ENCODE measurements at regions not wholly inside any gene's neighbourhood (a gene's known extent, or its start where the extent isn't known, plus 50 kb on each side); places are given as distances from the start of the nearest gene placed in this dataset.
"Not testable (repeated sequence)": the region's sequence is repeated elsewhere in the genome, so short reads cannot be mapped to it uniquely, and the experiment has no call there.

- H3K27me3 ChIP-seq (ENCODE audit: control insufficient read depth, insufficient read depth), result no peaks in the 10 kb centered on the region
- peaks cover 1% of the 10 kb centered on the region for H3K4me1 ChIP-seq (ENCODE audit: control insufficient read depth, insufficient read depth, low read length)
- no peak overlapping the region for H3K27ac ChIP-seq (ENCODE audit: low read length)
- ATAC-seq, result no peak
- H3K9me3 ChIP-seq (ENCODE audit: control insufficient read depth, low read length), result no peaks in the 10 kb centered on the region
- 90% methylated on average over 4 of the region's 4 CpGs for WGBS
- intact Hi-C loops (cut with DNase I), result no loop called here
- no peak for DNase-seq
- no peak overlapping the region for H3K4me3 ChIP-seq (ENCODE audit: low read length)
Observed at GRCh38 chr2:152246686-152247336, 71.2 kb upstream of the STAM2 start.

GRCh38 chr2:152247337-152247695 lies 71.8 kb upstream of the STAM2 start:
- WGBS, result 72% methylated on average over 2 of the region's 2 CpGs

GRCh38 chr2:152250421-152251100 lies 75.0 kb upstream of the STAM2 start:
- no peak for DNase-seq
- no peak for ATAC-seq
- 75% methylated on average over 3 of the region's 3 CpGs for WGBS

More at GRCh38 chr2:152247337-152247695, 71.8 kb upstream of the STAM2 start:
- H3K4me1 ChIP-seq (ENCODE audit: control insufficient read depth, insufficient read depth, low read length), result peaks cover 1% of the 10 kb centered on the region
- ATAC-seq (no peak), DNase-seq (no peak)
- no peak overlapping the region for H3K4me3 ChIP-seq (ENCODE audit: low read length)
- no peak overlapping the region for H3K27ac ChIP-seq (ENCODE audit: low read length)
- no peaks in the 10 kb centered on the region for H3K27me3 ChIP-seq (ENCODE audit: control insufficient read depth, insufficient read depth)
- H3K9me3 ChIP-seq (ENCODE audit: control insufficient read depth, low read length), result no peaks in the 10 kb centered on the region
- intact Hi-C loops (cut with DNase I), result no loop called here

GRCh38 chr2:152251211-152251610 lies 75.6 kb upstream of the STAM2 start:
- Histone ChIP-seq H3K4me1 (ENCODE audit: control insufficient read depth, insufficient read depth, low read length) (no peaks in the 10 kb centered on the region), H3K4me3 (ENCODE audit: low read length) (no peak overlapping the region), H3K27me3 (ENCODE audit: control insufficient read depth, insufficient read depth) (no peaks in the 10 kb centered on the region), H3K9me3 (ENCODE audit: control insufficient read depth, low read length) (no peaks in the 10 kb centered on the region), H3K27ac (ENCODE audit: low read length) (no peak overlapping the region)
- no peak for DNase-seq
- ATAC-seq, result no peak
- intact Hi-C loops (cut with DNase I), result no loop called here
- WGBS, result 49% methylated on average over 3 of the region's 3 CpGs

More at GRCh38 chr2:152250421-152251100, 75.0 kb upstream of the STAM2 start:
- intact Hi-C loops (cut with DNase I), result no loop called here
- Histone ChIP-seq H3K27ac (ENCODE audit: low read length) (no peak overlapping the region), H3K9me3 (ENCODE audit: control insufficient read depth, low read length) (no peaks in the 10 kb centered on the region), H3K4me3 (ENCODE audit: low read length) (no peak overlapping the region), H3K27me3 (ENCODE audit: control insufficient read depth, insufficient read depth) (no peaks in the 10 kb centered on the region), H3K4me1 (ENCODE audit: control insufficient read depth, insufficient read depth, low read length) (no peaks in the 10 kb centered on the region)

- intact Hi-C loops (cut with DNase I), result no loop called here
- WGBS, result 51% methylated on average over 2 of the region's 2 CpGs
- Histone ChIP-seq H3K27ac (ENCODE audit: low read length) (no peak overlapping the region), H3K4me3 (ENCODE audit: low read length) (no peak overlapping the region), H3K27me3 (ENCODE audit: control insufficient read depth, insufficient read depth) (no peaks in the 10 kb centered on the region), H3K4me1 (ENCODE audit: control insufficient read depth, insufficient read depth, low read length) (no peaks in the 10 kb centered on the region), H3K9me3 (ENCODE audit: control insufficient read depth, low read length) (no peaks in the 10 kb centered on the region)
- no peak for DNase-seq
- no peak for ATAC-seq
Observed at GRCh38 chr2:152251811-152252210, 76.2 kb upstream of the STAM2 start.

- intact Hi-C loops (cut with DNase I), result no loop called here
- Histone ChIP-seq H3K4me3 (ENCODE audit: low read length) (no peak overlapping the region), H3K4me1 (ENCODE audit: control insufficient read depth, insufficient read depth, low read length) (no peaks in the 10 kb centered on the region), H3K9me3 (ENCODE audit: control insufficient read depth, low read length) (no peaks in the 10 kb centered on the region), H3K27ac (ENCODE audit: low read length) (no peak overlapping the region), H3K27me3 (ENCODE audit: control insufficient read depth, insufficient read depth) (no peaks in the 10 kb centered on the region)
- WGBS, result 93% methylated on average over 3 of the region's 3 CpGs
- DNase-seq (no peak), ATAC-seq (no peak)
Observed at GRCh38 chr2:152254486-152254885, 78.9 kb upstream of the STAM2 start.

GRCh38 chr2:152254976-152255375 lies 79.4 kb upstream of the STAM2 start:
- ATAC-seq (no peak), DNase-seq (no peak)
- Histone ChIP-seq H3K4me3 (ENCODE audit: low read length) (no peak overlapping the region), H3K27me3 (ENCODE audit: control insufficient read depth, insufficient read depth) (no peaks in the 10 kb centered on the region), H3K27ac (ENCODE audit: low read length) (no peak overlapping the region), H3K4me1 (ENCODE audit: control insufficient read depth, insufficient read depth, low read length) (no peaks in the 10 kb centered on the region), H3K9me3 (ENCODE audit: control insufficient read depth, low read length) (no peaks in the 10 kb centered on the region)
- intact Hi-C loops (cut with DNase I), result no loop called here
- WGBS, result 100% methylated on average over 1 of the region's 1 CpG

- Histone ChIP-seq H3K9me3 (ENCODE audit: control insufficient read depth, low read length) (no peaks in the 10 kb centered on the region), H3K27me3 (ENCODE audit: control insufficient read depth, insufficient read depth) (no peaks in the 10 kb centered on the region), H3K4me1 (ENCODE audit: control insufficient read depth, insufficient read depth, low read length) (no peaks in the 10 kb centered on the region), H3K4me3 (ENCODE audit: low read length) (no peak overlapping the region), H3K27ac (ENCODE audit: low read length) (no peak overlapping the region)
- ATAC-seq, result no peak
- DNase-seq, result no peak
- intact Hi-C loops (cut with DNase I), result no loop called here
Observed at GRCh38 chr2:152255918-152256317, 79.1 kb upstream of the FMNL2 start.

GRCh38 chr2:152260939-152261338 lies 74.0 kb upstream of the FMNL2 start:
- 82% methylated on average over 4 of the region's 4 CpGs for WGBS
- Histone ChIP-seq H3K27ac (ENCODE audit: low read length) (no peak overlapping the region), H3K9me3 (ENCODE audit: control insufficient read depth, low read length) (no peaks in the 10 kb centered on the region), H3K27me3 (ENCODE audit: control insufficient read depth, insufficient read depth) (no peaks in the 10 kb centered on the region), H3K4me3 (ENCODE audit: low read length) (no peak overlapping the region), H3K4me1 (ENCODE audit: control insufficient read depth, insufficient read depth, low read length) (no peaks in the 10 kb centered on the region)
- ATAC-seq (no peak), DNase-seq (no peak)
- intact Hi-C loops (cut with DNase I), result no loop called here

- no peak for DNase-seq
Observed at GRCh38 chr2:152263911-152264310, 71.1 kb upstream of the FMNL2 start.

GRCh38 chr2:152273732-152274260 lies 61.2 kb upstream of the FMNL2 start:
- DNase-seq; H3K9me3 ChIP-seq (ENCODE audit: control insufficient read depth, low read length); H3K27me3 ChIP-seq (ENCODE audit: control insufficient read depth, insufficient read depth); intact Hi-C loops (cut with DNase I); H3K4me1 ChIP-seq (ENCODE audit: control insufficient read depth, insufficient read depth, low read length); H3K4me3 ChIP-seq (ENCODE audit: low read length); ATAC-seq; H3K27ac ChIP-seq (ENCODE audit: low read length): not testable (repeated sequence)
- WGBS, result 84% methylated on average over 2 of the region's 2 CpGs

More at GRCh38 chr2:152263911-152264310, 71.1 kb upstream of the FMNL2 start:
- ATAC-seq, result no peak
- Histone ChIP-seq H3K27ac (ENCODE audit: low read length) (no peak overlapping the region), H3K9me3 (ENCODE audit: control insufficient read depth, low read length) (no peaks in the 10 kb centered on the region), H3K4me1 (ENCODE audit: control insufficient read depth, insufficient read depth, low read length) (no peaks in the 10 kb centered on the region), H3K27me3 (ENCODE audit: control insufficient read depth, insufficient read depth) (no peaks in the 10 kb centered on the region), H3K4me3 (ENCODE audit: low read length) (no peak overlapping the region)
- intact Hi-C loops (cut with DNase I), result no loop called here

Data from right cardiac atrium (tissue), 5 donors.